ENCODE measurements at regions not wholly inside any gene's neighbourhood (a gene's known extent, or its start where the extent isn't known, plus 50 kb on each side); places are given as distances from the start of the nearest gene placed in this dataset.

DNA sequence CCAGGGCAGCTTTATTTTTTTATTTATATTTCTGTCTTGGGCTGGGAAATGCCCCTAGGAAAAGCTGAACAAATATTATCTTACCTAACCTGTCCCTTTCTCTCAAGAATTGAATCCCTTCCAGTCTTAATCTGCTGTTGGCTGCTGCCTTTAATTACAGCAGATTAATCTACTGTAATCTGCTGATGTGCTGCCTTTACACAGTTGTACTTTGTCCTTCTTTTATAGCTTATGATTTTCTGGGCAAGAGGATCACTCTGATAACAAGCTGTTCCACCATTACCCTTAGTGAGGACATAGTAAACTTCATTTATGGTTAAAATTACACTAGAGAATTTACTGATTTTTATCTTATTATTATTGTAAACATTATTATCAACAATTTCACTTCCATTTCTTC is 234.5 kb upstream of the MAN1A1 start:
- no peak for DNase-seq

DNA sequence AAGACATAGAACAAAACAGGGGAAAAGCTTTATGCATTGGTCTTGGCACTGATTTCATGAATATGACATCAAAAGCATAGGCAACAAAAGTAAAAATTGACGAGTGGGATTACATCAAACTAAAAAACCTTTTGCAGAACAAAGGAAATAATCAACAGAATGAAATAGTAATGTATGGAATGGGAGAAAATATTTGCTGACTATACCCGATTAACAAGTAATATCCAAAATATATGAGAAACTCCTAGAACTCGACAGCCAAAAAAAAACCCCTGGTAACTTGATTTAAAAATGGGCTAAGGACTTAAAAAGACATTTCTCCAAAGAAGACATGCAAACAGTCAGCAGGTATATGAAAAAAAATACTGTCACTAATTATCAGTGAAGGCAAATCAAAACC is 231.7 kb upstream of the MAN1A1 start:
- no peak for DNase-seq

DNA sequence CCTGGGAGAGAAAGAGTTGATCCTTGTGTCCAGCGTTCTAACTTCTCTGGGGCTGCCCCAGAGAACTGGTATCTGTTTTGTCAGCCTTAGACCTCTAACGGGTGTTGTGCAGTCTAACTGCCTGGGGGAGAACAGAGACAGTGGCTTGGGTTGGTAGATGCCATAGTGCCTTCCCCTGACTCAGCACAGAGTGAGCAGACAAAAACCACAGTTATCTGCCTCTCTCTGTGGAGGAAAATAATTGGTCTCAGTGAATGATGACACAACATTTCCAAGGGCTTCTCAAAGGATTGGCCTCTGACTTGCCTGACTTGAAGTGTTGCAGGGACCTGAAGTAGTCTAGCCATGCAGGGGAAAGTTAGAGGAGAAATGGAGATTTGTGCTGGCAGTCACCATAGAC is 226.2 kb upstream of the MAN1A1 start:
- DNase-seq: no peak

DNA sequence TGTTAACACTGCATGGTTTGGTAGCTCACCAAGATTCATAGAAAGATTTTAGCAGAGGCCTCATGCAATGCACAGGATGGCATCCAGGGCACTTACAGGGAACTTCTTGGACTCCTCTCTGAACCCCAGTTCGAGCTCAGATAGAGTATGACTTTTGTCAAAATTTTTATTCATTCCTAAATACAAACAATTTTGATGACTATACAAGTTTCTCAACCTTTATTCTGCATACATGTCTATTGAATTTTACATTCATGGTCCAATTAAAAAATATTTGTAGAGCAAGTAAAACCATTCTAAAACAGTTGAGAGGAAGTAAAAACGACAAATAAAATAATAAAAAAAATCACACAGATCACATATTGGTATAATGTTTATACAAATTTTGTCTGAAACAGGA is 219.0 kb upstream of the MAN1A1 start:
- DNase-seq: no peak

DNA sequence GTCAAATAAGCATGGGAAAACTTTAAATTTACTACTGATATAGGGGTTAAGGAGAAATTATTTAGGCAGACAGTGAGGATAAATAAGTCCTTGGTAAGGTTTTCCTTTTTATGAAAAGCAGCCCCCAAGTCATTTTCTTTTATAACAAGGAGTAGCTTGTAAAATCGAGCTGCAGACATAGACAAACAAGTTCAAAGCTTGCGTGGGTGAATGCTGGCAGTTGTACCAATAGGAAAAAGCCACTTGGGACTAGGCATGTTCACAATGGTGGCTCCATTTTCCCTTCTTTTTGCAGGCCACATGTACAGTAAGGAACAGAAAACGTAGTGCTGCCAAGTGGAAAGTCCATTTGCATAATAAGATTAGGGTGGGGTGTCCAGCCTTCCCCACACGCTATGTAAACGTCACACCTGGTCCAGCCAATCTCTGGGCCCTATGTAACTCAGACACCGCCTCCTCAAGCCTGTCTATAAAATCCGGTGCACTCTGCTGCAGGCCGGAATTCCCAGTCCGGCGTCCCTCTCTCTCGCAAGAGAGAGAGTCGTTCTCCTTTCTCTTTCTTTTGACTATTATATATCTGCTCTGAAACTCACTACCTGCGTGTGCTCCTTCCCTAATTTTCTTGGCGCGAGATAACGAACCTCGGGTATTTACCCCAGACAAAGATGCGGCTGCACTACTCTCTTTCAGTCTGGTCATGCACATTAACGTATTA is 217.1 kb upstream of the MAN1A1 start:
- no peak for DNase-seq

DNA sequence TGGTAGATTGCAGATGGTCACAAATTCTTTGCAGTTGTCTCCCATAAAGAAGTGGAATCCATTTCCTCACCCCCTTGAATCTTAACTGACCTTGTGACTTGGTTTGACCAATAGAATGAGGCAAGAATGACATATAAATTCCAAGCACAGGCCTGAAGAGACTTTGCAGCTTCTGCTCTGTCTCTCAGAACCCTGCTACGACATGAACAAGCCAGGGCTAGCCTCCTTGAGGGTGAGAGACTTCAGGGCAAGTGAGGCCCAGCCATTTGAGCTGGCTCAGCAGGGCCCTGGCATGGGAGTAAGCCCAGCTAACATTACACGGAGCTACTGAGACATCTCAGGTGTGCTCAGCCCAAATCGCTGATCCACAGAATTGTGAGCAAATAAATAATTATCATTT is 216.3 kb upstream of the MAN1A1 start:
- DNase-seq: no peak

DNA sequence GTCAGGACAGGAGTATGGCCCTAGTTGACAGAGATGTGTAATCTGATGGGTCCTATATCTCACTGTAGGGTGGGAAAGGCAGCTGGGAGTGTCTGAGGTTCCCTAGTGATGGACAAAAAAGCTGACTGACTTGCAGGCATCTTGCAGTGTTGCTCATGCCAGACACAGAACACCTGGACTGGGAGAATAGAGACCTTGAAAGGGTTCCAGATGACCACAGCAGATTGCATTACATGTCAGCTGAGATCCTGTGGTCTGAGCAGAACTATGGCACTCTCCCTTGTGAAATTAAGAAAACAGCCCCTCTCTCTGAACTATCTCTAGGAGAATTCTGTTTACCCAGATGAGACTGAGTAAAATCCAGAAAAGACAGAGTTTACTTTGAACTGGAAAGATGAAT is 212.6 kb upstream of the MAN1A1 start:
- DNase-seq: no peak

DNA sequence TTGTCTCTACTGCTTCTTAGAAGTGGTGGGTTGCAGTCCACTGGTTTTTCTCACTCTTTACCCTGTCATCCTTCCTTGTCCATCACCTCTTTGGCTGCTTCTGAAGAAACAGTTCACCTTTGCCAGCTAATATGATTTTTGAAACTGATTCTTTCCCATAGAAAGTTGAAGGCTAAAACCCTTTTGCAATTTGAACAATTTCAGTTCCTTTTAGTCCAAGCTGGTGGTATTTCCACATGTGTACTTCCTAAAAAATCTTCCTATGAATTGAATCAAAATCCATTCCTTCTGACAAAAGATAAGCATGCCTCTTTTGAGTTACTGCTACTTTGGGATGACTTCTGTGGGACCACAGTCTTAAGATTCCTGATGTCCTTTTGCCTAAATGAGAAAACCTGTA is 210.0 kb upstream of the MAN1A1 start:
- DNase-seq: no peak

DNA sequence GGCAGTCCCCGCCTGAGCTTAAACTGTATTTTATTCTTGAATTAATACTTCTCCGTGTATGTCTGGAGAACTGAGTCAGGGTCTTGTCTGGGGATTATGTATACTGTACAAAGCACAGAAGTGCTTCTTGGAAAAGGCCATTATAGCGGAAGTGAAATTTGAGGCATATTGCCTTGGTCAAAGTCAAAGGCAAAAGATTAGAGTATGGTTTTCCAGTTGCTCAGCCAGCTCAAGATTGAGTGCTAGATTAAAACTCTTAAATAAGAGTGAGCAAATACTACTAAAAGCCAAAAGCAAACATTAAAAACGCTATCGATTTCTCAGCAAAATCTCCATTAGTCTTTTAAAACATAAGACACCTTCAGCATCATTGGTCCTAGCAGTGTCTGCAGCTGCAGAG is 207.7 kb upstream of the MAN1A1 start:
- DNase-seq: no peak

DNA sequence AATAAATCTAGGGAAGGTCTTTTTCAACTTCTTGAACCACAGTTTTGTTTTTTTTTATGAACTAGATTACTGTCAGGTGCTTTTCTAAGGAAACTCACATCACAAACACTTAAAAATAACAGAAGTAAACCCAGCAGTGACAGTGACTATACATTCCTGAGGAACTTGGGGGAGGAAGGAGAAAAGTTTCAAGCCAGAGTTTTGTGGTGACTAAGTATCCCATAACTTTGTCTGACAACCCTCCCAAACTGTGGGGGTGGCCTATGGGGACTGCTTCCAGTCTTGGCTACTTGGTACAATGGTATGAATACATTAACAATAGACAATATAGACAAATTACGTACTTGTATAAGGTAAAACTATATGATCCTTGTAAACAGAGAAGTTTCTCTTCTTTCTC is 202.5 kb upstream of the MAN1A1 start:
- no peak for DNase-seq

DNA sequence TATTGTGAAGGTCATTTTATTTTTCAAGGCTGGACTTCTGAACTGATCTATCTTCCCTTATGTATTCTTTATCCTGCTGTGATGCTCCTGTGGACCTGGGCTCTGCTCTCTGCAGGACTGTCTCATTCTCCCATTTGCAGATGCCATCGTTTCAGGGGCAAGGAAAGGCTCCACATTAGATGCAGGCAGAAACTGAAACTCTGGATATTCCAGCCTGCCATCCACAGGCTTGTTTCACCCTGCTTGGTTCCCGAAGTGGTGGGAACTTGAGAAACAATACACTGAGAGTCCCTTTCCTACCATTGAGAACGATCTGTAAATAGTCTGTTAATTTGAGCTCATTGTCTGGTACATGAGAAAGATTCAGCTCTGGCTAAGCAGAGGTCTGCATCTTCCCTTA is 197.5 kb upstream of the MAN1A1 start:
- no peak for DNase-seq

DNA sequence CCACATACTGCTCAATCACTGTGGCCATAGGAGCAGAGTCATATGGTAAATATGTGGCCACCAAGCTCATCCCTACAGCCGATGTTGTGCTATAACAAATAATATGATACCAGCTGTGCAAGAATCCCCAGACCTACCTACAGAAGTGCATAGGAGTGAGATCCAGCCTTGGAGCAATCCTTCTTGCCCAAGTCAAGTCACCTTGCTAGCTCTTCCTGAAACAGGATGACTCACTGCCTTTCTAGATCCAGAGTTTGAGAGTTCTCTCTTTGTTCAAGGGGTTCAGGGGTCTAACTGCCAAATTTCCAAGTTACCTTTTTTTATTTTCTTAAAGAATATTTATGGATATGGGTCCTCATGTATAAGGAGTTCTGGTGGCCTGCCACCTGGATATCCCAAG is 195.7 kb upstream of the MAN1A1 start:
- DNase-seq: no peak

DNA sequence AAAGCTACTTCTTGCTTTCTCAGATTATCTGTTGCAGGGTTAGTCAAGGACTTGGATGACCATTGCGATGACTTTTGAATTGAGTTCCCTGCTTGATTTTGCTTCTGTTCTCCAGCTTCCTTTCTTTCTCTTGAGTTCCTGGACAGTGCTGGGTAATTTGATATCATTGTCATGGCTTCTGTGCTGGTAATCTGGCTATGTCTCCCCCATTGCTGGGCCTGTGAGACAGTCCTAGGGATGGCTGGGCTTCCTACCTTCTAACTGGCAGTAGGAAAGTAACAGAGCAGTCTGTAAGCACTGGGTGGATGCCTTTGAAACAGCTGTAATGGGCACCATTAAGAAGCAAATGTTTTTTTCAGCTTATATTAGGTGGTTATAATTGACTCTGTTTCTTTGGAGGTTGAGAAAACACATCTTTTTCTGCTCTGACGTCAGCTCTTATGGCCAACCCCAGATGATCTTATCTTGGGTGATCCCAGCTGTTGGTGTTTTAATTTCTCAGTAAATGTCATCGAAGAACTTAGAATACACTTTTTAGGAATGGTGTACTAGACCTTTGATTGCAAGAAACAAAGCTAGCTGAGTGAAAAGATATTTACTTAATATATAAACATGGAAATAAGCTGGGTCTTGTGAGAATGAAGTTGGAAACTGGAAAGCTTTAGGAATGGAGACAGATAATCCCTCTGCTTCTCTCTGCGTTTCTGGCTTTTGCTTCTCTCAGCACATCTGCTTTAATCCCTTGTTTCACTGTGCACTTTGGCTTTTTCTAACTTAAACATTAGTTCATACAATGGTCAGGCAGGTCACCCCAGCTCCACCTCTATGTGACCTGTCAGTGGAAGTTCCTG is 195.0 kb upstream of the MAN1A1 start:
- no peak for DNase-seq

DNA sequence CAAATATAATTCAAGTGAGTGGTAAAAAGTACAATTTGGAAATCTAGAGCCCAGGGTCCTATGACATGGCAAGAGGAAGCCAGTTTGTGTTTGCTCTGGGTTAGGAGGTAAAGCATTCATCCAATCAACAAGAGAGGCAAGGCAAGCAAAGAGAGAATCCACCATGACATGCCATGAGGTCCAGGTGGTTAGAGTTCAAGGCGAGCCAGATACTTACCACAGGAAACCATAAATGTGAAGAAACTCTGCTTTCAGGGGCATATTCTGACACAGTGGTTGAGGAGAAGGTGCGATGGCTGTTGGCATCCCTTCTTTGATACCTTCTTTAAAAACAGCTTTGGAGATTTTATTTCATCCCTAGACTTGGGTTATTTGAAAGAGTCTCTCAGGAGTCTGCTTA is 193.8 kb upstream of the MAN1A1 start:
- no peak for DNase-seq

DNA sequence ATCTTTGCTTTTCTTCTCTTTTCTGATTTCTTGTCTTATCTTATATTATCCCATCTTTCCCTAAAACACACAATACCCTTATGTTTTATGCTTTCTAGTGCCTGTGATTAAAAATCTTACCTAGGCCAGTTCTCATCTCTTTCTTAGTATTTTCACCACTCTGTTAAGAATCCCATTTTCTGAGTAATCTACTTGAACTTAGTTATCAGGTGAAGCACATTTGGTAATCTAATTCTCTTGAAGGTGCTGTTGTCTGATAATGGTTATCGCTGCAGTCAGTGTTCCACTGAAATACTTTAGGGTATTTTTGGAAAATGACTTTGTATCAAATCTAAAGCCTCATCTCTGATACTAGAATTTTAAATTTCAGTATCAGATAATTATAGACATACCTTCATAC is 192.5 kb upstream of the MAN1A1 start:
- DNase-seq: no peak

DNA sequence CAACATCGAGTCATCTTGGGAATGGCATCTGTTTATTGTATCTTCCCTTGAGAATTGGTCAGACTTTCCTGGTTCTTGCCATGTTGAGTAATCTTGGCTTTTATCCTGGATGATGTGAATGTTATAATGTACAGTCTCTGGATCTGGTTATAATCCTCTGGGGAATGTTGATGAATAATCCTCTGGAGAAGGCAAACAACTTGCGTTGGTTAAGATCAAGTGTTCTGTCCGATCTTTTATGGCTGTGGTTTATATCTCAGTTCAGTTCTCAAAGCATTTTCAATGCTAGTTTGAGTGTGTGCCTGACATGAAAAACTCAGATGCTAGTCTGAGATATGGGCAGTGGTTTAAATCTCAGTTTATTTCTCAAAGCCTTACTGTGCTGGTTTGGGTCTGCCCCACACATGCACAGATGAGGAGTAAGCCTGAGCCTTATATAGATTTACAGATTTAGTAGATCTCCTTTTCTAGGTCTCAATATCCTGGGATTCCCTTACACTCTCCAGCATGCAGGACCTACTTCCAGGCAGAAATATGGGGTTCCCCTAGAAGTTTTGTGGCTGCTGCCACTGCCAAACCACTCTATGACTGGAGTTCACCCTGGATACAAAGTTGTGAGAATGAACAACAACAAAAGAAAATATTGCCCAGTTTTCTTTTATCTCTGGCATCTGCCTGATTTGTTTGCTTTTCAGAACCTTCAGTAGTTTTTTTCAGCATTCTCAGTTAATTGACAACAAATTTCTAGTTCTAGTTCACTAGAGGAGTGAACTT is 191.8 kb upstream of the MAN1A1 start:
- no peak for DNase-seq

DNA sequence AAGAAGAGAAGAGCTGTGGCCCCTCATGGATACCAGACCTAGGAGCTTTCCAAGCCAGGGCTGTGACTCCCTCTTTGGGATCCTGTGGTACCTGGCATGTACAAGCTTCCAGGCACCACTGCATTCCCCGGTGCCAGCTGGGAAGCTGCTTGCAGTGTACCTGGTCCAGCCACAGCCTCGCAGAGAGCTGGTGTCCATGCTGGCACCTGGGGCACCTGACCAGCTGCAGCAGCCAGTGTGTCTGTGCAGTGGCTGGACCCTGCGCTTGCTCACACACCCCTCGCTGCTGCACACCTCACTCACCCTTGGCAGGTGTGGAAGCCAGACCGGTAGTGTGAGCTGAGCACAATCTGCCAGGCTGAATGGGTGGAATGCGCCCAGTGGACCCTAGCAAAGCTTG is 190.9 kb upstream of the MAN1A1 start:
- no peak for DNase-seq

DNA sequence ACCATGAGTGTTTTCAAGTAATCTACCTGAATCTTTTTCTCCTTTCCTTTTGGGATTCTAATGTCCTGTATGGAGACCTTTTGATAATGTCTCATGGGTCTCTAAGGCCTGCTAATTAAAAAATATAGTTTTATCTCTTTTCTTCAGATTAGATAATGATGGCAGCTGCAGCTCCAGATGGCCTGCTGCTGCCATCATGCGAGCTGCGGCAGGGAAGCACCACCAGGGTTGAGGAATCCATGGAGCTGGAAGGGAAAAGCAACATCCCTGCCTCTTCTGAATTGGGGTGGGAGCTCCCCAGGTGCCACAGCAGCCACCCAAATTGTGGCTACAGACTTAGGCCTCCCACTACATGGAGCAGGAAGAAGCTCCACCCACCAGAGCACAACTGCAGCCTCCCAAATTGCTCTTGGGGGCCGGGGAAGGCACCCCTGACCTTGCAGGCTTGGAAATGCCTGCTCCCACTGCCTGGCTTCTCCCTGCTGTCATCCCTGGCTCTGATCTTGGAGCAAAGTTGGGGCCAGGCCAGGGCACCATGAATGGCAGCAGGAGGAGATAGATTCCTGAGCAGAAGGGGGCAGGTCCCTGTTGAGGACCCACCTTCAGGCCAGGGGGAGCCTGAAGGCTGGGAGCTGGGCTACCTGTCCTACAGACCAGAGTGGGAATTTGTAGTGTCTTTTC is 189.6 kb upstream of the MAN1A1 start:
- DNase-seq: no peak

DNA sequence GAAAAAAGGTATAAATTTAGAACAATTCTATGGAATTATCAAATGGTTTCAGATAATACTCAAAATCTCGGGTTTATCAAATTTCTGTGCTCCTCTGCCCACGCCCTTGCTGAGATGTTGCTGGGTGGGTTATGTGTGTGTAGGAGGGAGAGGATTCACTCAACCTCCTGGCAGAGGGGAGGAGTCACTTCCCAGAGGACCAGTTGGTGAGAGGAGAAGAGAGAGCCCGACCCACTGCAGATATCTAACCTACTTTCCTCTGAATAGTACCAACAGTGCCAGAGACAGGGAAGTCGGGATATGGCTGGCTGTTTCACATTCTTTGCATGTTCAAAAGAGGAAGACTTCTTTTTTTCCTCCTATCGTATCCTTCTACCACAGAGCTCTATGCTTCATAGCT is 187.1 kb upstream of the MAN1A1 start:
- no peak for DNase-seq

DNA sequence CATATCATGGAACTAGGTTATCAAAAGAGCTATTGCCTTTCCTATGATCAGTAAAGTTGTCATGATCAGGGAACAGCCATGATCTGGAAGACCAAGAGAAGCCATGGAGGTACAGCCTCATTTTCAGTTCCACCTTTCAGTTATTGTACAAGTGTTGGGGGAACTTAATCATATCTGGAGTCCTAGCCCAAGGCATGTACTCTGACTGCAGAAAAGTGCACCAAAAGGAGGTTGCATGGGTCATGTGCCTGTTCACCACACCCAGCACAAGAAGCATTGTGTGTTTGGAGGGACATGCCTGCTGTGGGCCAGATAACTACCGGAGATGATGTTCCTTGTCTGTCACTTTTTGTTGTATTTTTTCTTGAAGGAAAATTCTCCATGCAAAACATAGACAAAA is 185.8 kb upstream of the MAN1A1 start:
- no peak for DNase-seq

DNA sequence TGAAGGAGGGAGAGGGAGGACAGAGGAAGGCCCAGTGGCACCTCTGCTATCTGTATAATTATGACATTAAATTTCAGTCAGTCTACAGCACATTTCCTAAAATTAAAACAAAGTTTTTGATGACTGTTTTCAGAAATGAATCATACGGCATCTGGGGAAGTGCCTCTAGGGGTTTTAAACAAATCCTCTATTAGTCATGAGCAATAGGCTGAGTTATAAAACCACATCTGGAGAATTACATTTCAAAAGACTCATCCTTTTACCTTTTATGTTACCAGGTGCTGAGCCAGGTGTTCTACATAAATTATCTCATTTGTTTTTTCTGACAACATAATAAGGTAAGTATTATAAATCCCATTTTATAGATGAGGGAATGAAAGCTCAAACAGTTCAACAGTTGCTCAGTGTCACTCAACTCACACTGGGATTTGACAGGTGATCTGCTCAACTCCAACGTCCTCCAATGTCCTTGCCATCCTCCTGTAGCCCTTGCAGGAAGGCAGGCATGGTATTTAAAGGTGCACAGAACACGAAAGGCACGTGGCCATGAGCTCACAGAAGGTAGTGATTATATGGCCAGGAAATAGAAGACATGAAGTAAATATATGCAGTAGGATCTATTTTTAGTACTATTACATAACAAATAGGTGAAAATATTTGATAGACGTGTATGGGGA is 184.2 kb upstream of the MAN1A1 start:
- no peak for DNase-seq

DNA sequence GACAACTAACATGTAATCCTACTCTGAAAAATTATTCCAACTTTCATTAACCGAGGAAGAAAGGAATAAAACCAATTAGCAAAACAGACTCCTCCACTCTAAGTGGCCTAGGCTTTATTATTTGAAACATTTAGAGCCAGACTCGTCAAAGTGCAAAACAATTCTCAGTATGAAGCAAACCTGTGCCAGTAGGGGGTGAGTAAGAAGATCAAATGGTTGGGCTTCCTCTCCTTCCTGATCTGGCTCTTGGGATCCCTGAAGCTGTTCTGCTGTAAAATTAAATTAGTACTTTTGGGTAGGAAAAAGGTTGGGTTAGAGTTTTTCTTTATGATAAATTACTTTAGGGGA is 177.6 kb upstream of the MAN1A1 start:
- DNase-seq: no peak
